GM10248 (cell line): ENCODE measurements at regions not wholly inside any gene's neighbourhood (a gene's known extent, or its start where the extent isn't known, plus 50 kb on each side); places are given as distances from the start of the nearest gene placed in this dataset.
"Not testable (repeated sequence)": the region's sequence is repeated elsewhere in the genome, so short reads cannot be mapped to it uniquely, and the experiment has no call there.

Experiments
- CTCF ChIA-PET: fragments of 300-600 bp; sonication (Branson Sonifier 250); formaldehyde crosslinking; extraction: SDS; loops from one replicate; lab custom pipeline; 2021; ENCODE audit warnings: antibody characterized with exemption; lab: Yijun Ruan, JAX
- POLR2A ChIA-PET: fragments of 350-650 bp; sonication (Branson Sonifier 250); formaldehyde crosslinking; extraction: SDS; loops from one replicate; lab custom pipeline; 2020; ENCODE audit warnings: antibody characterized with exemption; lab: Yijun Ruan, JAX
- DNase-seq: peaks from one replicate; pipeline ENCODE4 v3.0.0; 2012; ENCODE audit errors: extremely low spot score
- TF ChIP-seq, protein P1 (sequence below): IDR thresholded peaks from 2 replicates; pipeline ENCODE4 v1.5.1; 2012; ENCODE audit warnings: mild to moderate bottlenecking, low read depth; ENCODE audit errors: extremely low read depth, missing control alignments, control extremely low read depth

- CTCF ChIA-PET, result interaction anchor here (0.8 to 1.2 kb wide), 2 partner anchors 14 to 28 kb away, joined by 3 read pairs; no protein-coding TSS in a partner anchor
- no peak for DNase-seq
- TF ChIP-seq, protein P1, sequence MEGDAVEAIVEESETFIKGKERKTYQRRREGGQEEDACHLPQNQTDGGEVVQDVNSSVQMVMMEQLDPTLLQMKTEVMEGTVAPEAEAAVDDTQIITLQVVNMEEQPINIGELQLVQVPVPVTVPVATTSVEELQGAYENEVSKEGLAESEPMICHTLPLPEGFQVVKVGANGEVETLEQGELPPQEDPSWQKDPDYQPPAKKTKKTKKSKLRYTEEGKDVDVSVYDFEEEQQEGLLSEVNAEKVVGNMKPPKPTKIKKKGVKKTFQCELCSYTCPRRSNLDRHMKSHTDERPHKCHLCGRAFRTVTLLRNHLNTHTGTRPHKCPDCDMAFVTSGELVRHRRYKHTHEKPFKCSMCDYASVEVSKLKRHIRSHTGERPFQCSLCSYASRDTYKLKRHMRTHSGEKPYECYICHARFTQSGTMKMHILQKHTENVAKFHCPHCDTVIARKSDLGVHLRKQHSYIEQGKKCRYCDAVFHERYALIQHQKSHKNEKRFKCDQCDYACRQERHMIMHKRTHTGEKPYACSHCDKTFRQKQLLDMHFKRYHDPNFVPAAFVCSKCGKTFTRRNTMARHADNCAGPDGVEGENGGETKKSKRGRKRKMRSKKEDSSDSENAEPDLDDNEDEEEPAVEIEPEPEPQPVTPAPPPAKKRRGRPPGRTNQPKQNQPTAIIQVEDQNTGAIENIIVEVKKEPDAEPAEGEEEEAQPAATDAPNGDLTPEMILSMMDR, result no peak
- POLR2A ChIA-PET, result no interaction called here
Observed at GRCh38 chr5:12662545-12663314, 758.5 kb upstream of the CTNND2 start.

GRCh38 chr5:12661617-12662370, 757.5 kb upstream of the CTNND2 start:
- CTCF ChIA-PET, result interaction anchor here (0.8 kb wide), 1 partner anchor 13 kb away, joined by 3 read pairs; no protein-coding TSS in a partner anchor

DNA sequence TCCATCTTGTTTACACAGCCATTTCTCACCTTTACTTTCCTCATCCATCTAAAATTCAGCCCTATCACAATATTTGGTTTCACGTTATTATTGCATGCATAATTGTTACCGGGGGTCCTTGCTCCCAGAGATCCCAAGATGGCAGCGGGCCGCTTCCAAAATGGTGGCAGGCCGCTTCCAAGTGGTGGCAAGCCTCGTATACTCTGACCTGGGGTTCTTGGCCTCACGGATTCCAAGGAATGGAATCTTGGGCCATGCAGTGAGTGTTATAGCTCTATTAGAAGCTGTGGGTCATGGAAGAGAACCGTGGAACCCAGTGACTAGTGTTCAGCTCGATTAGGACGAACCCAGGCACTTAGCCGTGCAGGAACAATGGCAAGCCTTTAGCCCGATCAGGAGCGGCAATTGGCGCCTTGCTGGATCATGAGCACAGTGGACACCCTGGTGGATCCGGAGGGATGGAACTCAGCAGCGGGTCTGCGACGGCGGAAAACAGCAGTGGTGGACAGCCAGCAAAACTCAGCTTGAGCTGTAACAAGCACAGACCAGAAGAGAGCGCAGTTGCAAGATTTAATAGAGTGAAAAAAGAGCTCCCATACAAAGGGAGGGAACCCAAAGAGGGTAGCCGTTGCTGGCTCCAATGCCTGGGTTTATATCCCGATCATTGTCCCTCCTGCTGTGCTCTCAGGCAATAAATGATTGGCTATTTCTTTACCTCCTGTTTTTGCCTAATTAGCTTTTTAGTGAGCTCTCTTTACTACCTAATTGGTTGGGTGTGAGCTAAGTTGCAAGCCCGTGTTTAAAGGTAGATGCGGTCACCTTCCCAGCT, 756.2 kb upstream of the CTNND2 start:
- CTCF ChIA-PET, result interaction anchor here (1.4 kb wide), 1 partner anchor 10 kb away, joined by 3 read pairs; no protein-coding TSS in a partner anchor
- DNase-seq, POLR2A ChIA-PET: not testable (repeated sequence)

More at GRCh38 chr5:12661617-12662370, 757.5 kb upstream of the CTNND2 start:
- TF ChIP-seq, protein P1, result no peak
- POLR2A ChIA-PET, result no interaction called here
- no peak for DNase-seq

GRCh38 chr5:12659686-12660085, 755.4 kb upstream of the CTNND2 start:
- CTCF ChIA-PET, result interaction anchor here (1.4 kb wide), 1 partner anchor 9 kb away, joined by 3 read pairs; no protein-coding TSS in a partner anchor
- TF ChIP-seq, protein P1, result no peak
- no peak for DNase-seq
- POLR2A ChIA-PET, result no interaction called here

GRCh38 chr5:12658871-12659446, 754.7 kb upstream of the CTNND2 start:
- no peak for DNase-seq
- ChIA-PET POLR2A (no interaction called here), CTCF (interaction anchor here (1.4 kb wide), 1 partner anchor 9 kb away, joined by 3 read pairs; no protein-coding TSS in a partner anchor)
- TF ChIP-seq, protein P1, result no peak

- POLR2A ChIA-PET, CTCF ChIA-PET, DNase-seq: not testable (repeated sequence)
Observed at GRCh38 chr5:12657914-12658474, 753.7 kb upstream of the CTNND2 start.
